ENCODE measurements at regions not wholly inside any gene's neighbourhood (a gene's known extent, or its start where the extent isn't known, plus 50 kb on each side); places are given as distances from the start of the nearest gene placed in this dataset.

DNA sequence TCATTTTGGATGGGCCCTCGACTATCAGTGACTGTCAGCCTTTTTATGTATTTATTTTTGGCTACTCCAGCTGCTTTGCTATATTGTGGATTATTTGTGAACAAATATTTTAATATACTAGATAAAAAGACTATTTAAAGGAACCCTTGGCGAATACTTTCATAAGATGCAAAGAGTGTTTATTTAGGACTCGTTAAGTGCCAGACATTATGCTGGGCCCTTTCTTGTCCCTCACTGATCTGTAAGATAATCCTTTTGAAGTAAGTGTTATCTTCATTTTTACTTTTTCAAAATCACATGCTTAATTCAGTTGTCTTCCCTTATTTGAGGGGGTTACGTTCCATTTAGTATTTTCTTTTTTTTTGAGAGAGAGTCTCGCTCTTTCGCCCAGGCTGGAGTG lies 376.8 kb upstream of the C2CD4B start:
- Histone ChIP-seq H3K36me3 (ENCODE audit: control insufficient read depth in 2 of 2, insufficient read depth in 2 of 2, low read length in 2 of 2) (no peaks in the 10 kb centered on the region), H3K9ac (ENCODE audit: low read length in 2 of 2) (no peak overlapping the region), H3K27me3 (ENCODE audit: control insufficient read depth in 1 of 2, insufficient read depth in 2 of 2, low read length in 2 of 2) (no peaks in the 10 kb centered on the region), H3K9me3 (ENCODE audit: control insufficient read depth in 2 of 2, low read length in 2 of 2) (no peaks in the 10 kb centered on the region), H3K27ac (ENCODE audit: low read length) (no peak overlapping the region), H3K4me1 (ENCODE audit: control insufficient read depth, insufficient read depth, low read length) (peaks cover 18% of the 10 kb centered on the region), H3K4me3 (ENCODE audit: low read length in 2 of 2) (no peak overlapping the region)

GRCh38 chr15:62544446-62544845 lies 379.4 kb upstream of the C2CD4B start:
- Histone ChIP-seq H3K9me3 (ENCODE audit: control insufficient read depth in 2 of 2, low read length in 2 of 2) (no peaks in the 10 kb centered on the region), H3K27me3 (ENCODE audit: control insufficient read depth in 1 of 2, insufficient read depth in 2 of 2, low read length in 2 of 2) (no peaks in the 10 kb centered on the region), H3K4me1 (ENCODE audit: control insufficient read depth, insufficient read depth, low read length) (peaks cover 26% of the 10 kb centered on the region), H3K27ac (ENCODE audit: low read length) (no peak overlapping the region), H3K36me3 (ENCODE audit: control insufficient read depth in 2 of 2, insufficient read depth in 2 of 2, low read length in 2 of 2) (no peaks in the 10 kb centered on the region), H3K4me3 (ENCODE audit: low read length in 2 of 2) (no peak overlapping the region), H3K9ac (ENCODE audit: low read length in 2 of 2) (no peak overlapping the region)

GRCh38 chr15:62545467-62546227 lies 380.6 kb upstream of the C2CD4B start:
- no peaks in the 10 kb centered on the region for H3K9me3 ChIP-seq (ENCODE audit: control insufficient read depth in 2 of 2, low read length in 2 of 2)
- H3K4me1 ChIP-seq (ENCODE audit: control insufficient read depth, insufficient read depth, low read length): peaks cover 30% of the 10 kb centered on the region
- no peaks in the 10 kb centered on the region for H3K36me3 ChIP-seq (ENCODE audit: control insufficient read depth in 2 of 2, insufficient read depth in 2 of 2, low read length in 2 of 2)
- peak overlapping the region; percentile 37 for H3K27ac ChIP-seq (ENCODE audit: low read length)
- no peak overlapping the region for H3K4me3 ChIP-seq (ENCODE audit: low read length in 2 of 2)
- H3K27me3 ChIP-seq (ENCODE audit: control insufficient read depth in 1 of 2, insufficient read depth in 2 of 2, low read length in 2 of 2): no peaks in the 10 kb centered on the region
- H3K9ac ChIP-seq (ENCODE audit: low read length in 2 of 2): no peak overlapping the region

DNA sequence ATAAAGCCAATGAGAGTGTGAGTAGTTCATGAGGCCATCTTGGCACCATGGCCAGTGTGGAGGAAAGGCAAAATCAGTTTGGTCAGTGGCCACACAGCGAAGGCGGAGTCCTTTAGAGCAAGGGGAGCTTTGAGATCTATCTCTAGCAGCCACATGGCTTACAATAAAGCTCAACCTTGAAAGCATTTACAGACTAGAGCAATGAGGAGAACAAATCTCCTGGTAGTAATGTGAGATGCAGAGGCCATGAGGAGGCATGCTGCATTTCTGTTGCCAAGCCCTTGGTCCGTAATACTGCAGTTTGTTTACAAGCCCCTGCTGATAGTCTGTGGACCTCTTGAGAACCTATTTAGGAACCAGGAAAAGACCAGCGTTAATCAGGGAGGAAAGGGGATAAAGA lies 381.5 kb upstream of the C2CD4B start:
- Histone ChIP-seq H3K4me1 (ENCODE audit: control insufficient read depth, insufficient read depth, low read length) (peaks cover 30% of the 10 kb centered on the region), H3K27me3 (ENCODE audit: control insufficient read depth in 1 of 2, insufficient read depth in 2 of 2, low read length in 2 of 2) (no peaks in the 10 kb centered on the region), H3K4me3 (ENCODE audit: low read length in 2 of 2) (no peak overlapping the region), H3K9ac (ENCODE audit: low read length in 2 of 2) (no peak overlapping the region), H3K9me3 (ENCODE audit: control insufficient read depth in 2 of 2, low read length in 2 of 2) (no peaks in the 10 kb centered on the region), H3K36me3 (ENCODE audit: control insufficient read depth in 2 of 2, insufficient read depth in 2 of 2, low read length in 2 of 2) (no peaks in the 10 kb centered on the region), H3K27ac (ENCODE audit: low read length) (peak overlapping the region; percentile 37)

DNA sequence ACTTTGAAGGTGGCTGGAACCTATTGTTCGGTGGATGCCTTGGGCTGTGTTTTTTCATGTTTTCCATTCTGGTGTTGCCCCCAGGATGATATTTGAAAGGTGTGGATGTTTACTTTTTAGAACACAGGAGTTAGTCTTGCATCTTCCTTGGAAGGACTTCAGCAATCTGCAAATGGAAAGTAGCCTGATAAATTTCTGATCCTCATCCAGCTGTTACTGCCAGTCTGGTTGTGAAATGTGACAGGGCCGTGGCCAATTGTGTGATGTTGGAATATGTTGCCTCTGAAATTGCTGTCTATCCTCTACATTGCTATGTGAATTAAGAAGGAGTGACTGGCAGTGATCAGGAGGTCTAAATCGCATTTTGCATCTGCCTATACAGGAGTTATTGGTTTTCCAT lies 382.5 kb upstream of the C2CD4B start:
- no peak overlapping the region for H3K9ac ChIP-seq (ENCODE audit: low read length in 2 of 2)
- H3K4me1 ChIP-seq (ENCODE audit: control insufficient read depth, insufficient read depth, low read length): peaks cover 30% of the 10 kb centered on the region
- no peaks in the 10 kb centered on the region for H3K27me3 ChIP-seq (ENCODE audit: control insufficient read depth in 1 of 2, insufficient read depth in 2 of 2, low read length in 2 of 2)

GRCh38 chr15:62549345-62549970 lies 384.4 kb upstream of the C2CD4B start:
- Histone ChIP-seq H3K27me3 (ENCODE audit: control insufficient read depth in 1 of 2, insufficient read depth in 2 of 2, low read length in 2 of 2) (no peaks in the 10 kb centered on the region), H3K4me1 (ENCODE audit: control insufficient read depth, insufficient read depth, low read length) (peaks cover 30% of the 10 kb centered on the region), H3K9ac (ENCODE audit: low read length in 2 of 2) (no peak overlapping the region), H3K4me3 (ENCODE audit: low read length in 2 of 2) (no peak overlapping the region), H3K9me3 (ENCODE audit: control insufficient read depth in 2 of 2, low read length in 2 of 2) (no peaks in the 10 kb centered on the region), H3K27ac (ENCODE audit: low read length) (no peak overlapping the region), H3K36me3 (ENCODE audit: control insufficient read depth in 2 of 2, insufficient read depth in 2 of 2, low read length in 2 of 2) (no peaks in the 10 kb centered on the region)

More for the DNA sequence above, 382.5 kb upstream of the C2CD4B start:
- Histone ChIP-seq H3K36me3 (ENCODE audit: control insufficient read depth in 2 of 2, insufficient read depth in 2 of 2, low read length in 2 of 2) (no peaks in the 10 kb centered on the region), H3K4me3 (ENCODE audit: low read length in 2 of 2) (no peak overlapping the region), H3K27ac (ENCODE audit: low read length) (no peak overlapping the region), H3K9me3 (ENCODE audit: control insufficient read depth in 2 of 2, low read length in 2 of 2) (no peaks in the 10 kb centered on the region)

DNA sequence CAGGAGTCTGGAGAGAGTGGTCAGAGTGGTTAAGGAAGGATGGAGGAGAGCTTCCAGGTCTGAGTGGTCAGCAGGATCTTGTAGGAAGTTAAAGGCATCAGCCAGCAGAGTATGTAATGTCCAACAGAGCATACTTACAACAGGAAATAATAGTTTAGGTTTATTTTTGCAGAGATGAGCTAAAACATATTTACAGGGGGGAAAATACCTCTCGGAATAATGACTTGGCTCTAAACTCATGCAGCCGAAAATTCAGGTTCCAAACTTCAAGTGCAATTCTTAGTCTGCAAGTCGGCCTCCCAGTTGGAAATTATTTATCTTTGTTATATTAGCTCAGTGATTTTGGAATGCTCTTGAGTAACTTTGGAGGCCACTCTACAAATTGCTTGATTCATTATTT lies 385.0 kb upstream of the C2CD4B start:
- Histone ChIP-seq H3K9me3 (ENCODE audit: control insufficient read depth in 2 of 2, low read length in 2 of 2) (no peaks in the 10 kb centered on the region), H3K36me3 (ENCODE audit: control insufficient read depth in 2 of 2, insufficient read depth in 2 of 2, low read length in 2 of 2) (no peaks in the 10 kb centered on the region), H3K9ac (ENCODE audit: low read length in 2 of 2) (no peak overlapping the region), H3K4me3 (ENCODE audit: low read length in 2 of 2) (no peak overlapping the region), H3K27ac (ENCODE audit: low read length) (no peak overlapping the region), H3K4me1 (ENCODE audit: control insufficient read depth, insufficient read depth, low read length) (peaks cover 29% of the 10 kb centered on the region), H3K27me3 (ENCODE audit: control insufficient read depth in 1 of 2, insufficient read depth in 2 of 2, low read length in 2 of 2) (no peaks in the 10 kb centered on the region)

DNA sequence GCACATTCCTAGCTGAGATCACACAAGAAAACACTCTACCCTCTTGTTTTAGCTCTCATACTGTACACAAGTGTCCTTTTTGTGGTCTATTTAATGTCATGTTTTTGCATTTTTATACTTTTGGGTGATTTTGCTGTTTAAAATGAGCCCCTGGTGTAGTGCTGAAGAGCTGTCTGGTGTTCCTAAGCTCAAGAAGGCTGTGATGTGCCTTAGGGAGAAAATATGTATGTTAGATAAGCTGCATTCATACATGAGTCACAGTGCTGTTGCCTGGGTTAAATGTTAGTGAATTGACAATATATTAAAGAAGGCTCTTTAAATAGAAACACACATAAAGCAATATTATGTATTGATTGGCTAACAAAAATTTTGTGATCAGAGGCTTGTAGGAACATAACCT lies 387.4 kb upstream of the C2CD4B start:
- H3K4me3 ChIP-seq (ENCODE audit: low read length in 2 of 2): no peak overlapping the region
- no peak overlapping the region for H3K27ac ChIP-seq (ENCODE audit: low read length)
- H3K36me3 ChIP-seq (ENCODE audit: control insufficient read depth in 2 of 2, insufficient read depth in 2 of 2, low read length in 2 of 2): no peaks in the 10 kb centered on the region
- peaks cover 7% of the 10 kb centered on the region for H3K4me1 ChIP-seq (ENCODE audit: control insufficient read depth, insufficient read depth, low read length)
- no peak overlapping the region for H3K9ac ChIP-seq (ENCODE audit: low read length in 2 of 2)
- H3K9me3 ChIP-seq (ENCODE audit: control insufficient read depth in 2 of 2, low read length in 2 of 2): no peaks in the 10 kb centered on the region
- H3K27me3 ChIP-seq (ENCODE audit: control insufficient read depth in 1 of 2, insufficient read depth in 2 of 2, low read length in 2 of 2): no peaks in the 10 kb centered on the region

GRCh38 chr15:62553911-62554563 lies 389.0 kb upstream of the C2CD4B start:
- Histone ChIP-seq H3K9ac (ENCODE audit: low read length in 2 of 2) (no peak overlapping the region), H3K4me3 (ENCODE audit: low read length in 2 of 2) (no peak overlapping the region), H3K9me3 (ENCODE audit: control insufficient read depth in 2 of 2, low read length in 2 of 2) (no peaks in the 10 kb centered on the region), H3K36me3 (ENCODE audit: control insufficient read depth in 2 of 2, insufficient read depth in 2 of 2, low read length in 2 of 2) (no peaks in the 10 kb centered on the region), H3K27ac (ENCODE audit: low read length) (no peak overlapping the region), H3K4me1 (ENCODE audit: control insufficient read depth, insufficient read depth, low read length) (peaks cover 4% of the 10 kb centered on the region), H3K27me3 (ENCODE audit: control insufficient read depth in 1 of 2, insufficient read depth in 2 of 2, low read length in 2 of 2) (no peaks in the 10 kb centered on the region)

GRCh38 chr15:62558640-62559380 lies 393.7 kb upstream of the C2CD4B start:
- H3K4me3 ChIP-seq (ENCODE audit: low read length in 2 of 2): no peak overlapping the region
- H3K4me1 ChIP-seq (ENCODE audit: control insufficient read depth, insufficient read depth, low read length): peaks cover 5% of the 10 kb centered on the region
- H3K9ac ChIP-seq (ENCODE audit: low read length in 2 of 2): peak overlapping the region in 1 of 2 donors; percentile 21
- no peaks in the 10 kb centered on the region for H3K27me3 ChIP-seq (ENCODE audit: control insufficient read depth in 1 of 2, insufficient read depth in 2 of 2, low read length in 2 of 2)
- no peak overlapping the region for H3K27ac ChIP-seq (ENCODE audit: low read length)
- no peaks in the 10 kb centered on the region for H3K9me3 ChIP-seq (ENCODE audit: control insufficient read depth in 2 of 2, low read length in 2 of 2)
- H3K36me3 ChIP-seq (ENCODE audit: control insufficient read depth in 2 of 2, insufficient read depth in 2 of 2, low read length in 2 of 2): no peaks in the 10 kb centered on the region

Data from stomach smooth muscle (tissue), 2 donors.